ENCODE measurements at regions not wholly inside any gene's neighbourhood (a gene's known extent, or its start where the extent isn't known, plus 50 kb on each side); places are given as distances from the start of the nearest gene placed in this dataset.
"Not testable (repeated sequence)": the region's sequence is repeated elsewhere in the genome, so short reads cannot be mapped to it uniquely, and the experiment has no call there.

DNA sequence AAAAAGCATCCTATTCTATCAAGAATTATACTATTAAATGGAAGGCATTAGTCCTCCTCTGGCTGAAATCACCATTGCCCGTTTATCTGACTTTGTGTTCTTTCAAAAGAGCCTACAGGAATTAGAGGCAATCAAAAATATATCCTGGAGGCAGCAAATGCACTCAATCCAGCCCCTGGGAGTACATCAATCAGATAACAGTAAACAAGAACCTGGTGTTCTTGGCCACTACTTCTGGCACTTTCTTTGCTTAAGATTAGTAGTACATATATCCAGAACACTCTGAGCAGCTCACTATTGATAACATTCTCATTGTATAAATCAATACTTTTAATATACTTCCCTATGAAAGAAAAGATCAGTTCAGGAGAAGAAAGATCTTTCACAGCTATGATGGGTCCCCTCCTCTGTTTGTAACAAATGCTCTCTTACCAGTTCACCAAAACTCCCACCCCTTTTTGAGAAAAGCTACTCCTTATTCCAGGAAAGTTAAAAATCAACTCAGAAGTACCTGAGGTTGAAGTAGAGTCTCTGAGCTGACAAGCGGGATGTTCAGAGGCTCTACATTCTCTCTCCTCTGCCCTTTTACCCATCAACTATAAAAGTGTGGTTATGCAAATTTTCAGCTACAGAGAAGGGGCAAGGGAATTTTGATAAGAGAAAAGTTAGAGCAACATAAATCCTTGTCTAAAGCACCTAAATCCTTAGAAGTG, 176.0 kb downstream of the COX18 start:
- no peak for DNase-seq (ENCODE audit: low spot score in 2 of 2)
- H3K36me3 Mint-ChIP-seq (ENCODE audit: insufficient read depth), result no peaks in the 10 kb centered on the region
- H3K27me3 Mint-ChIP-seq, result peaks cover 18% of the 10 kb centered on the region
- ATAC-seq (replicated peaks; ENCODE audit: extremely low read depth, poor library complexity, severe bottlenecking), result no peak
- H3K27ac Mint-ChIP-seq (ENCODE audit: low read depth), result no peak overlapping the region
- no peaks in the 10 kb centered on the region for H3K9me3 Mint-ChIP-seq
- no peaks in the 10 kb centered on the region for H3K4me1 Mint-ChIP-seq
- no peak overlapping the region for H3K4me3 Mint-ChIP-seq

DNA sequence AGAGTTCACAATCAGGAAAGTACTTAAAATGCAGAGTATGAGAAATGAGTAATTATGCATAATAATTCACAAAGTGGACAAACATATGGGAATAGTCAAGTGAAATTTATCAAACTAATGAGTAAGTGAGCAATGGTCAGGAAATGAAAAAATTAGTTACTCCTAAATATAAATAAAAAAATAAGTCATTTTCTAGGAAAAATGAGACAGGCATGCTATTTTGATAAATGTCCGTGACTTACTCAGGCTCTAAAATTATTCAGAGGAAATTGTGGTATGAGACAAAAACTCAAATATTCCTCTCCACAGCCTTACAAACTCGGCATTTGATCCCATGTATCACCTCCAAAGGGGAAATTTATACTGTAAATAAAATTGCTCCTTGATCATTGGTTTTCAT, 181.2 kb downstream of the COX18 start:
- H3K36me3 Mint-ChIP-seq (ENCODE audit: insufficient read depth), result no peaks in the 10 kb centered on the region
- H3K27ac Mint-ChIP-seq (ENCODE audit: low read depth), result no peak overlapping the region
- H3K9me3 Mint-ChIP-seq, result no peaks in the 10 kb centered on the region
- no peaks in the 10 kb centered on the region for H3K4me1 Mint-ChIP-seq
- ATAC-seq (replicated peaks; ENCODE audit: extremely low read depth, poor library complexity, severe bottlenecking) (no peak), DNase-seq (ENCODE audit: low spot score in 2 of 2) (no peak)
- H3K27me3 Mint-ChIP-seq, result peaks cover 18% of the 10 kb centered on the region
- no peak overlapping the region for H3K4me3 Mint-ChIP-seq

DNA sequence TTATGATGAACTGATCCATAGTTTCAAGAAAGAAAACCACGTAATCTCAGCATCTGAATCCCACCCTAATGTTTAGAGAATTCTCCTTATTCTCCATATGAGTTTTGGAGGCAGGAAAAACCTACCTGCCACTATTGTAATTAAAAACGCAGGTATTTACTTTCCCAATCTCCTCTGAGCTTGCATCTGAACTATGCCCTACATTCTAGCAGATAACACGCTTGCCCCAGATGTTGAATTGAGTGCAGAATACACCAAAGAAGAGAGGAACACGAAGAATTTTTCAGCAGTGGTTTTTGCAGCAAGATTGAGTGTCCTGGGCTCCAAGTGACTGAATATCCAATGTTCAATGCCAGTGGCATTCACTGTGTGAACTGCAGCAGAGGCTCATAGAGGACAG, 182.4 kb downstream of the COX18 start:
- Mint-ChIP-seq H3K27me3 (peaks cover 11% of the 10 kb centered on the region), H3K4me1 (no peaks in the 10 kb centered on the region), H3K36me3 (ENCODE audit: insufficient read depth) (no peaks in the 10 kb centered on the region), H3K27ac (ENCODE audit: low read depth) (no peak overlapping the region), H3K9me3 (no peaks in the 10 kb centered on the region), H3K4me3 (no peak overlapping the region)
- ATAC-seq (replicated peaks; ENCODE audit: extremely low read depth, poor library complexity, severe bottlenecking) (no peak), DNase-seq (ENCODE audit: low spot score in 2 of 2) (no peak)

DNA sequence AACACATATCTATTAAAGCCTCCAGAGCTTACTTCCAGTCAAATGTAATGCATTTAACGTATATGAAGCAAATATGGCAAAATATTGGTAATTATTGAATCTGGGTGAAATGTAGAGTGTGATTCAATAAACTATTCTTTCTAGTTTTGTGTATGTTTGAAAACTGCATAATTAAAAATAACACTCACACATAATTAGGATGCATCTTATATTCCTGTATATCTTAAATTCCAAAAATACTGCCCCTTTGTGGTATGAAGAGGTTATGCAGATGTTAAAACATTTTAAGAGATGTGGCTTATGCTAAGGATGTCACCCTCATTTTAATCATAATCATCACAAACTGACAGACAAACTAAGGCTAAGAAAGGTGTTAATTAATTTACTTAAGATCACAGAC, 182.9 kb downstream of the COX18 start:
- ATAC-seq (replicated peaks; ENCODE audit: extremely low read depth, poor library complexity, severe bottlenecking), result no peak
- H3K9me3 Mint-ChIP-seq, result peaks cover 5% of the 10 kb centered on the region
- DNase-seq (ENCODE audit: low spot score in 2 of 2), result no peak
- H3K36me3 Mint-ChIP-seq (ENCODE audit: insufficient read depth), result no peaks in the 10 kb centered on the region
- H3K27ac Mint-ChIP-seq (ENCODE audit: low read depth), result no peak overlapping the region
- H3K4me1 Mint-ChIP-seq, result no peaks in the 10 kb centered on the region
- H3K4me3 Mint-ChIP-seq, result no peak overlapping the region
- H3K27me3 Mint-ChIP-seq, result peaks cover 8% of the 10 kb centered on the region

DNA sequence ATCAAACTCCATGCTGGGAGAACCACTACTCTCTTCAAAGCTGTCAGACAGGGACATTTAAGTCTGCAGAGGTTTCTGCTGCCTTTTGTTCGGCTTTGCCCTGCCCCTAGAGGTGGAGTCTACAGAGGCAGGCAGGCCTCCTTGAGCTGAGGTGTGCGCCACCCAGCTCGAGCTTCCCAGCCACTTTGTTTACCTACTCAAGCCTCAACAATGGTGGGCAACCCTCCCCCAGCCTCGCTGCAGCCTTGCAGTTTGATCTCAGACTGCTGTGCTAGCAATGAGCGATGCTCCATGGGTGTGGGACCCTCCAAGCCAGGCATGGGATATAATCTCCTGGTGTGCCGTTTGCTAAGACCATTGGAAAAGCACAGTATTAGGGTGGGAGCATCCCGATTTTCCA, 185.3 kb downstream of the COX18 start:
- H3K4me1 Mint-ChIP-seq; H3K27me3 Mint-ChIP-seq; H3K4me3 Mint-ChIP-seq; H3K27ac Mint-ChIP-seq (ENCODE audit: low read depth); DNase-seq (ENCODE audit: low spot score in 2 of 2); H3K36me3 Mint-ChIP-seq (ENCODE audit: insufficient read depth); H3K9me3 Mint-ChIP-seq; ATAC-seq (replicated peaks; ENCODE audit: extremely low read depth, poor library complexity, severe bottlenecking): not testable (repeated sequence)

DNA sequence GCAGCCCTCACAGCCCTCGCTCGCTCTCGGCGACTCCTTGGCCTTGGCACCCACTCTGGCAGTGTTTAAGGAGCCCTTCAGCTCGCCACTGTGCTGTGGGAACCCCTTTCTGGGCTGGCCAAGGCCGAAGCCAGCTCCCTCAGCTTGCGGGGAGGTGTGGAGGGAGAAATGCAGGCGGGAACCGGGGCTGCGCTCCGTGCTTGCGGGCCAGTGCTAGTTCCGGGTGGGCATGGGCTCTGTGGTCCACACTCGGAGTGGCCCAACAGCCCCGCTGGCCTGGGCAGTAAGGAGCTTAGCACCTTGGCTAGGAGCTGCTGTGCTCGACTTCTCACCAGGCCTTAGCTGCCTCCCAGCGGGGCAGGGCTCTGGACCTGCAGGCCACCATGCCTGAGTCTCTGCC, 192.6 kb downstream of the COX18 start:
- no peak for ATAC-seq (replicated peaks; ENCODE audit: extremely low read depth, poor library complexity, severe bottlenecking)
- no peak overlapping the region for H3K27ac Mint-ChIP-seq (ENCODE audit: low read depth)
- peaks cover 6% of the 10 kb centered on the region for H3K9me3 Mint-ChIP-seq
- H3K27me3 Mint-ChIP-seq, result no peaks in the 10 kb centered on the region
- no peaks in the 10 kb centered on the region for H3K4me1 Mint-ChIP-seq
- H3K36me3 Mint-ChIP-seq (ENCODE audit: insufficient read depth), result peaks cover 1% of the 10 kb centered on the region
- DNase-seq (ENCODE audit: low spot score in 2 of 2), result no peak
- no peak overlapping the region for H3K4me3 Mint-ChIP-seq

DNA sequence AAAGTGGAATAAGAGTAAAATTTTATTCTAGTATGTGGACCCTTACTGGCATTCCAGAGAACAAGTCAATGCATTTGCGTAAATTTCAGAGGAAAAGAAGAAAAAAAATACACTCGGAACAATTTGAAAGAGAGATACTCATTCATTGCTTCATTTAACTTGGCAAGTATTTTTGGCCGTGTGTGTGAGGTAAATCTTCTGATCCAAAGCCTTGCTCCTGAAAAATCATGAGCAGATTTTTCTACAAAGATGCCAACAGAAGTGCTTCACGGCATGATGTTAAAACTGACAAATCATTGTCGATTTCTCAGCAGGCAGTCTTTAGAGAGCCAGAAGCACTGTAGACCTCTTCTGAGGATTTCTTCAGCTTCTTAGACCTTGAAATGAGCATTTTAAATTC, 194.0 kb downstream of the COX18 start:
- Mint-ChIP-seq H3K27ac (ENCODE audit: low read depth) (no peak overlapping the region), H3K9me3 (peaks cover 4% of the 10 kb centered on the region), H3K4me1 (no peaks in the 10 kb centered on the region), H3K36me3 (ENCODE audit: insufficient read depth) (no peaks in the 10 kb centered on the region), H3K27me3 (no peaks in the 10 kb centered on the region), H3K4me3 (no peak overlapping the region)
- ATAC-seq (replicated peaks; ENCODE audit: extremely low read depth, poor library complexity, severe bottlenecking), result no peak
- DNase-seq (ENCODE audit: low spot score in 2 of 2), result no peak

DNA sequence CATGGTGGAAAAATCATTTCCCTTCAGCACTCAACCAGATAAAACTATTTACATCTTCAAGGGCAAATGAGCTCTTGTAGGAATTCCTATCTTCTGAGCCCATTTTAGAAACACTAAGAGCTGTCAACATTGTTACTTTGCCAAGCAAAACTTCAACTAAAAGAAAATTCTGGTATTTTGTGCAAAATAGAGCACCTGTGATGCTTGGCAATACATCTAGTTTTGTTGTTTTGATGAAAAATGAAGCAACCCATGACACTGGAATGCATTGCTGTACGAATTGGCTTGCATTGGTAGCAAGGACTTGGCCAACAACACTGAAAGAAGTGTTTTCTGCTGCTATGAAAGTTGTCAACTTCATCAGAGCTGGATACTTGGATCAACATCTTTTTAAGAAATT, 194.4 kb downstream of the COX18 start:
- Mint-ChIP-seq H3K27me3 (no peaks in the 10 kb centered on the region), H3K27ac (ENCODE audit: low read depth) (no peak overlapping the region), H3K4me3 (no peak overlapping the region), H3K9me3 (peaks cover 5% of the 10 kb centered on the region), H3K4me1 (no peaks in the 10 kb centered on the region), H3K36me3 (ENCODE audit: insufficient read depth) (no peaks in the 10 kb centered on the region)
- DNase-seq (ENCODE audit: low spot score in 2 of 2) (no peak), ATAC-seq (replicated peaks; ENCODE audit: extremely low read depth, poor library complexity, severe bottlenecking) (no peak)

DNA sequence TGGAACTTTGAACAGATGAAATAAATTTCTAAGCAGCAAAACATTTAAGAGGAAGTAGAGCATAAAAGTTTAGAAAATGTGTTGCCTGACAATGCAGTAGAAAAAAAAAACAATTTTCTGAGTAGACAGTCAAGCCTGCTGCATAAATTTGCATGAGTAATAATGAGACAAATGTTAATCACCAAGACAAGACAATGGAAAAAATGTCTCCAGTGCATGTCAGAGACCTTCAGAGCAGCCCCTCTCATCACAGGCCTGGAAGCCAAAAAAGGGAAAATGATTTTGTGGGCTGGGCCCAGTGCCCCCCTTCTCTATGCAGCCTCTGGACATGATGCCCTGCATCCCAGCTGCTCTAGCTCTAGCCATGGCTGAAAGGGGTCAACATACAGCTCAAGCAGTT, 204.6 kb downstream of the COX18 start:
- Mint-ChIP-seq H3K4me1 (no peaks in the 10 kb centered on the region), H3K4me3 (no peak overlapping the region), H3K36me3 (ENCODE audit: insufficient read depth) (no peaks in the 10 kb centered on the region), H3K9me3 (peaks cover 5% of the 10 kb centered on the region), H3K27me3 (no peaks in the 10 kb centered on the region), H3K27ac (ENCODE audit: low read depth) (no peak overlapping the region)
- DNase-seq (ENCODE audit: low spot score in 2 of 2), result no peak
- ATAC-seq (replicated peaks; ENCODE audit: extremely low read depth, poor library complexity, severe bottlenecking), result no peak

DNA sequence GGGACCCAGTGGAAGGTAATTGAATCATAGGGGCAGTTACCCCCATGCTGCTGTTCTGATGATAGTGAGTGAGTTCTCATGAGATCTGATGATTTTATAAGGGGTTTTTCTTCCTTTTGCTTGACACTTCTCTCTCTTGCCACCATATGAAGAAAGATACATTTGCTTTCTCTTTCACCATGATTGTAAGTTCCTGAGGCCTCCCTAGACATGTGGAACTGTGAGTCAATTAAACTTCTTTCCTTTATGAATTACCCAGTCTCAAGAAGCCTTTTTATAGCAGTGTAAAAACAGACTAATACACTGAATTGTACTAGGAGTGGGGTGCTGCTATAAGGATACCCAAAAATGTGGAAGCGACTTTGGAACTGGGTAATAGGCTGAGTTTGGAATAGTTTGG, 205.2 kb downstream of the COX18 start:
- H3K27ac Mint-ChIP-seq (ENCODE audit: low read depth); ATAC-seq (replicated peaks; ENCODE audit: extremely low read depth, poor library complexity, severe bottlenecking); DNase-seq (ENCODE audit: low spot score in 2 of 2); H3K27me3 Mint-ChIP-seq; H3K4me3 Mint-ChIP-seq; H3K36me3 Mint-ChIP-seq (ENCODE audit: insufficient read depth); H3K4me1 Mint-ChIP-seq; H3K9me3 Mint-ChIP-seq: not testable (repeated sequence)

DNA sequence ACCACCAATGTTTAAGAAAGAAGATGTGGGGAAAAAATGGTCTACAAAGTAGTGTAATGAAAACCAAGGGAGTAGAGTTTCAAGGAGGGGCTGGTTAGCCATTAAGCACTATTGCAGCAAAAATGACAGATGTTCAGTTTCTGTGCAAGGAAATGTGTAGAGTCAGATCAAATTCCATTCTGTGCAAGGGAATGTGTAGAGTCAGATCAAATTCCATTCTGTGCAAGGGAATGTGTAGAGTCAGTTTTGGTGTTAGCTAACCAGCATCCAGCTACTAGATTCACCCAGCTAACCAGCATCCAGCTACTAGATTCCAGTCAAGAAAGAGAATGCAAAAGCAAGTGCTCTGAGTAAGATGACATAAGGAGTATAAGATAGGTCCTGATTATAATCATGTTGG, 208.8 kb downstream of the COX18 start:
- DNase-seq (ENCODE audit: low spot score in 2 of 2) (no peak), ATAC-seq (replicated peaks; ENCODE audit: extremely low read depth, poor library complexity, severe bottlenecking) (no peak)
- peaks cover 5% of the 10 kb centered on the region for H3K9me3 Mint-ChIP-seq
- H3K4me3 Mint-ChIP-seq, result no peak overlapping the region
- no peaks in the 10 kb centered on the region for H3K4me1 Mint-ChIP-seq
- no peak overlapping the region for H3K27ac Mint-ChIP-seq (ENCODE audit: low read depth)
- no peaks in the 10 kb centered on the region for H3K27me3 Mint-ChIP-seq
- no peaks in the 10 kb centered on the region for H3K36me3 Mint-ChIP-seq (ENCODE audit: insufficient read depth)

DNA sequence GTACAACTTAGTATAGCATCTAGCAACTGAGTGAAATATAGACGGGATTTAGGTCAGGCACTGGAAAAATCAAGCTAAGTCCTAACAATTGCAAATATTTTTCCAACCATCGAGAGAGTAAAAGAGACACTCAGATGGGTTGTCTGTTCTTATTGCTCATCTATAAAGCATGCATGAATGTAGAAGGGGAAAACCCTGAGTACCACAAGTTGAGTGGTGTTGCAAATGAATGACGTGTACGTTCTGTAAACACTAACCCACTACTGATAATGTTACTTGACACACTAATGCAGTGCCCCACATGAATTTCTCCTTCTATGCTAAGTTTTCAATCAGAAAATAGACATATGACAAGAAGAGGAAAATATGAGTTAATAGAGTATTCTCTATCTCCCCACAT, 211.2 kb downstream of the COX18 start:
- H3K27me3 Mint-ChIP-seq, result no peaks in the 10 kb centered on the region
- DNase-seq (ENCODE audit: low spot score in 2 of 2), result no peak
- no peak for ATAC-seq (replicated peaks; ENCODE audit: extremely low read depth, poor library complexity, severe bottlenecking)
- H3K4me3 Mint-ChIP-seq, result no peak overlapping the region
- H3K36me3 Mint-ChIP-seq (ENCODE audit: insufficient read depth), result no peaks in the 10 kb centered on the region
- H3K4me1 Mint-ChIP-seq, result no peaks in the 10 kb centered on the region
- peaks cover 3% of the 10 kb centered on the region for H3K9me3 Mint-ChIP-seq
- H3K27ac Mint-ChIP-seq (ENCODE audit: low read depth), result no peak overlapping the region

DNA sequence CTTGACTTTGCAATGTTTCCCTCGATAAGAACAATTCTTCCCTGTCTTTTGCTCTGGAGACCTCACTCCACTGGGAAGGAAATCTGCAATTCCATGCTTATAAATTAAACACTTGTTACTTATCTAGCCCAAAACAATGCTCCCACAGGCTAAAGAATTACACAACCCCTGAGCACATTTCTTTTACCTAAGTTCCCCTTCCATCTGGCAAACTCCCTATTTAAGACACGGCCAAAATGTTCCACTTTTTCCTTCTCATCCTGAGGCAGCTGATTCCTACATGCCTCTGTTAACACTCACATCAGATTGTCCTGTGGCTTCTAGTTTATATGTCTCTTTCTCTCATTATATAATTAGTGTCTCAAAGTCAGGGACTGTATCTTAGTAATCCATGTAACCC, 211.7 kb downstream of the COX18 start:
- Mint-ChIP-seq H3K27me3 (no peaks in the 10 kb centered on the region), H3K9me3 (no peaks in the 10 kb centered on the region), H3K4me1 (no peaks in the 10 kb centered on the region), H3K4me3 (no peak overlapping the region), H3K36me3 (ENCODE audit: insufficient read depth) (no peaks in the 10 kb centered on the region), H3K27ac (ENCODE audit: low read depth) (no peak overlapping the region)
- DNase-seq (ENCODE audit: low spot score in 2 of 2), result no peak
- ATAC-seq (replicated peaks; ENCODE audit: extremely low read depth, poor library complexity, severe bottlenecking), result no peak

DNA sequence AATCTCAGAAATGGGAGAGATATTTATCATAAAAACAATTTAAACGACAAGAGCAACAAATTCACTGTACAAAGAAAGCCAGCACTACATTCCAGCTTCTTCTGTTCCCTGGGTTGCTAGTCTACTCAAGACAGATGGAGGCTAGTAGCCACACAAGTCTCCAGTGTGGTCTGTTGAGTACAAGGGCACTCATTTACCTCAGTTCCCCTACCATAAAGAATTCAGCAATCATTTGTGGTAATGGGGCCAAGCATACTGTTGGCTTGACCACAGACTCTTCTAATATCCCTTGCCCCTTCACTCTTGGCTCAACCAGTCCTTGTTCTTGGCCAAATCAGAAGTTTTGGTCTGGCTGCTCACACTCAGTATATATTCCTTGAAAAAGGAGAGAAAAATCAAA, 212.3 kb downstream of the COX18 start:
- DNase-seq (ENCODE audit: low spot score in 2 of 2) (no peak), ATAC-seq (replicated peaks; ENCODE audit: extremely low read depth, poor library complexity, severe bottlenecking) (no peak)
- Mint-ChIP-seq H3K9me3 (peaks cover 4% of the 10 kb centered on the region), H3K27me3 (no peaks in the 10 kb centered on the region), H3K27ac (ENCODE audit: low read depth) (no peak overlapping the region), H3K4me3 (no peak overlapping the region), H3K36me3 (ENCODE audit: insufficient read depth) (no peaks in the 10 kb centered on the region), H3K4me1 (no peaks in the 10 kb centered on the region)

Measured in central memory CD8-positive, alpha-beta T cell (primary cell).